Erythroblast (primary cell): ENCODE measurements at regions not wholly inside any gene's neighbourhood (a gene's known extent, or its start where the extent isn't known, plus 50 kb on each side); places are given as distances from the start of the nearest gene placed in this dataset.

Experiments
- GATA1 ChIP-seq: IDR thresholded peaks from 2 replicates; pipeline ENCODE4 v1.6.1; 2011; ENCODE audit warnings: low read depth, mild to moderate bottlenecking, control low read depth, low read length, moderate library complexity
- POLR2A ChIP-seq: IDR thresholded peaks from 2 replicates; pipeline ENCODE4 v1.6.1; 2011; ENCODE audit warnings: mild to moderate bottlenecking, low read length

DNA sequence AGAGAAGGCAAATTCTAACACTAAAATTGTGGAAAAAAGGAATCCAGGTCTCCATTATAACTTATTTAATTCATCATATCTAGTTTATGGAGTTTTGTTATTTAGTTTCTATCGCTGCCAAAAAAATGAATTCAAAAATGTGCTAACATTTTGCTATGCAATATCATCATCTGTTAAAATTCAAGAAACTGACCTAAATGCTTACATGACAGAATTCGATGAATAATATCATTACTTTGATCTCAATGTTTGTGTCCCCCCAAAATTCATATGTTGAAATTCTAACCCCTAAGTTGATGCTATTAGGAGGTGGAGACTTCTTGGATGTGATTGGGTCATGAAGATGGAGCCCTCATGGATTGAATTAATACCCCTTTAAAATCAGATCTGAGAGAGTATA, 775.0 kb downstream of the PCDH17 start:
- no peak for TF ChIP-seq POLR2A
- TF ChIP-seq GATA1: no peak
